CD4-positive, alpha-beta T cell treated with Interleukin-15 for 4 hours (primary cell): ENCODE measurements at regions not wholly inside any gene's neighbourhood (a gene's known extent, or its start where the extent isn't known, plus 50 kb on each side); places are given as distances from the start of the nearest gene placed in this dataset.
"Not testable (repeated sequence)": the region's sequence is repeated elsewhere in the genome, so short reads cannot be mapped to it uniquely, and the experiment has no call there.

Experiments used
- DNase-seq: peaks from one replicate; pipeline ENCODE4 v3.0.0-alpha.2; 2020; ENCODE audit warnings: low spot score

GRCh38 chr15:20267051-20267730 is 274.4 kb downstream of the GOLGA6L6 start:
- not testable (repeated sequence) for DNase-seq

DNA sequence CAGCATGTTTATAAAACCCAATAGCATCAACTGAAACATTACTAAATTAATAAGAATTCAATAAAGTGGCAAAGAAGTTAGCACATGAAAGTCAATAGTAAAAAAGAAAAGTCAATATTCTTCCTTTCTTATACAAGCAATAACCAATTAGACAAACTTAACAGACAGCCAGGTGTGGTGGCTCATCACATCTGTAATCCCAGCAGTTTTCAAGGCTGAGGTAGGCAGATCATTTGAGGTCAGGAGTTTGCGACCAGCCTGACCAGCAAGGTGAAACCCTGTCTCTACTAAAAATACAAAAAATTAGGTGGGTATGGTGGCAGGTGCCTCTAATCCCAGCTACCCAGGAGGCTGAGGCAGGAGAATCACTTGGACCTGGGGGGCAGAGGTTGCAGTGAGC is 275.9 kb downstream of the GOLGA6L6 start:
- DNase-seq = not testable (repeated sequence)

DNA sequence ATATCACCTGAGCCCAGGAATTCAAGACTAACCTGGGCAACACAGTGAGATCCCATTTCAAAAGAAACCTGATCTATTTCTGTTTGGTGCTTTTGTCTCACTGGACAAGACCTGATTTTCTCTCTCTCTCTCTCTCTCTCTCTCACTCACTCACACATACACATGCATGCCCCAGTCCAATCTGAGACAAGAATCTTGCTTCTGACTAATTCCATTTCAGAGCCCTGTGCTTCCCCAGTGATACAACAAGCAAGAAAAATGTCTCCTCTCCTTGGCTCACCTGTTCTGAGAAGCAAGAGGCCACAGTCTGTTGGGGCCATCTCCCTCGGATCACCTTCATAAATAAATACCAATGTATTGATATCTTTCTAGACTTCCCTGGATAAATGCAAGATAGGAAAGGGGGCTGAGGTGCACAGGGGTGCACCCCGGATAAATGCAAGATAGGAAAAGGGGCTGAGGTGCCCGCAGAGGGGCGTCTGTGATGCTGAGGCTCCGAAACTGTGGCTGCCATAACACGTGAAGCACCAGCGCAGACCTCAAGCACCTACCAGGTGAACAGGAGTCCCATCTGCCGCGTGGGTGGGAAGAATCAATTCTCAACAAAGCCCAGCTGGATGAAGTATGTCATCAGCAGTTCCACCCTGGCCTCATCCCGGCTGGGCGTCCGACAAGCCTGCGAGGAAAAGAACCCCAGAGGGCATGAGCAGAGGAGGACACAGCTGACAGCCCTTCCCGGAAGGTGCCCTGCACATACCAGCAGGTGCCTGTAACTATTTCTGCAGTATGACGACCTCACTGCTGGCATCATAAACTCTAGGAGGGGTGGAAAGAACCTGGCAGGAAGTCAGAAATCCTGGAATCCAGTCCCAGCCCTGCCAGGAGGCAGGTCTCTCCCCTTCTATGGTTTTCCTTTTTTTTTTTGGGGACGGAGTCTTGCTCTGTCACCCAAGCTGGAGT is 280.0 kb downstream of the GOLGA6L6 start:
- not testable (repeated sequence) for DNase-seq

- DNase-seq = not testable (repeated sequence)
Measured at GRCh38 chr15:20260650-20261049, 280.9 kb downstream of the GOLGA6L6 start.

- not testable (repeated sequence) for DNase-seq
Measured at GRCh38 chr15:20259559-20260190, 281.9 kb downstream of the GOLGA6L6 start.

- not testable (repeated sequence) for DNase-seq
Measured at GRCh38 chr15:20256394-20256793, 285.2 kb downstream of the GOLGA6L6 start.

- DNase-seq = not testable (repeated sequence)
Measured at GRCh38 chr15:20255641-20256040, 286.0 kb downstream of the GOLGA6L6 start.

DNA sequence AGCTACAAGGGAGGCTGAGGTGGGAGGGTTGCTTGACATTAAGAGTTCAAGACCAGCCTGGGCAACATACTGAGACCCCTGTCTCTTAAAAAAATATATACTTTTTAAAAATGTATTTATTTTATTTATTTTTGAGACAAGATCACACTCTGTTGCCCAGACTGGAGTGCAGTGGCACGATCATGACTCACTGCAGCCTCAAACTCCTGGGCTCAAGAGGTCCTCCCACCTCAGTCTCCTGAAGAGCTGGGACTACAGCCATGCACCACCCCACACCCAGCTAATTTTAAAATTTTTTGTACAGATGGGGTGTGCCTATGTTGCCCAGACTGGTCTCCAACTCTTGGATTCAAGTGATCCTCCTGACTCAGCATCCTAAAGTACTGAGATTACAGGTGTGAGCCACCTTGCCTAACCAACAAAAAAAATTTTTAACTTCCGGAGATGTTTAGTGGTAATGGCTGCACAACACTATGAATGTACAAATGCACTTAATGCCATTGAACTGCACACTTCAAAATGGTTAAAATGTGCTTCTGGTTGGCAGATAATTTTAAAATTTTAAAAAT is 288.5 kb downstream of the GOLGA6L6 start:
- not testable (repeated sequence) for DNase-seq

DNA sequence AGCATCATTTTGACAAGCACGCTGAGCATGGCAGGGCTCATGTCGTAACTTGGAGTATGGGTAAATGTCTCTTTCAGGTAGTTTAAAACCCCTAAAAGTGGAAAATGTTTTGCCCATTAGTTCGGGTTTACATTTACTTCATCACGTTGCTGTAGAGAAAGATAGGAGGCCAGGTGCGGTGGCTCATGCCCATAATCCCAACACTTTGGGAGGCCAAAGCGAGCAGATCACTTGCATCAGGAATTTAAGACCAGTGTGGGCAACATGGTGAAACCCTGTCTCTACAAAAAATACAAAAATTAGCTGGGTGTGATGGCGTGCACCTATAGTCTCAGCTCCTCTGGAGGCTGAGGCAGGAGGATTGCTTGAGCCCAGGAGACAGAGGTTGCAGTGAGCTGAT is 289.6 kb downstream of the GOLGA6L6 start:
- not testable (repeated sequence) for DNase-seq

GRCh38 chr15:20251214-20252005 is 290.2 kb downstream of the GOLGA6L6 start:
- not testable (repeated sequence) for DNase-seq

- not testable (repeated sequence) for DNase-seq
Measured at GRCh38 chr15:20250206-20250605, 291.4 kb downstream of the GOLGA6L6 start.

GRCh38 chr15:20249677-20249970 is 292.0 kb downstream of the GOLGA6L6 start:
- DNase-seq = not testable (repeated sequence)

GRCh38 chr15:20248434-20248833 is 293.2 kb downstream of the GOLGA6L6 start:
- DNase-seq = not testable (repeated sequence)

DNA sequence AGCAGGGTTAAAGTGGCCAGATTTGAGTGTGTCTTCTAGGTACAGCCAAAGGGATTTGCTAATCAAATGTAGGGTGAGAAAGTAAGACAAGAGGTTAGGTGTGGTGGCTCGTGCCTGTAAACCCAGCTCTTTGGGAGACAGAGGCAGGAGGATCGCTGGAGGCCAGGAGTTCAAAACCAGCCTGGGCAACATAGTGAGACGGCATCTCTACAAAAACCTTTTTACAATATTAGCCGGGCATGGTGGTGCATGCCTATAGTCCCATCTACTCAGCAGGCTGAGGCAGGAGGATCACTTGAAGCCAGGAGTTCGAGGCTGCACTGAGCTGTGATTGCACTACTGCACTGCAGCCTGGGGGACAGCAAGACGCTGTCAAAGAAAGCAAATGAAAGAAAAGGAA is 294.5 kb downstream of the GOLGA6L6 start:
- DNase-seq = not testable (repeated sequence)

GRCh38 chr15:20246624-20247023 is 295.0 kb downstream of the GOLGA6L6 start:
- not testable (repeated sequence) for DNase-seq

DNA sequence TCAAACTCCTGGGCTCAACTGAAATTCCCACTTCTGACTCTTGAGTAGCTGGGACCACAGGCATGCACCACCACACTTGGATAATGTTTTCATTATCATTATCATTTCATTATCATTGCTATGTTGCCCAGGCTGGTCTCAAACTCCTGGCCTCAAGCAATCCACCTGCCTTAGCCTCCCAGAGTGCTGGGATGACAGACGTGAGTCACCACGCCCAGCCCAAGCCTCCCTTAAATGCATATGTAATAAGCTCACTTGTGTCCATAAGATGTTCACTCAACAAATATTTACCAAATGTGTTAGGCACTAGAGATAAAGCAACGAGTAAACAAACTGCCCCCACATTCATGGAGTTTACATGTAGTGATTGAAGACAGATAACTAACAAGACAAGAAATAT is 295.7 kb downstream of the GOLGA6L6 start:
- not testable (repeated sequence) for DNase-seq

- not testable (repeated sequence) for DNase-seq
Measured at GRCh38 chr15:20244792-20245191, 296.8 kb downstream of the GOLGA6L6 start.

DNA sequence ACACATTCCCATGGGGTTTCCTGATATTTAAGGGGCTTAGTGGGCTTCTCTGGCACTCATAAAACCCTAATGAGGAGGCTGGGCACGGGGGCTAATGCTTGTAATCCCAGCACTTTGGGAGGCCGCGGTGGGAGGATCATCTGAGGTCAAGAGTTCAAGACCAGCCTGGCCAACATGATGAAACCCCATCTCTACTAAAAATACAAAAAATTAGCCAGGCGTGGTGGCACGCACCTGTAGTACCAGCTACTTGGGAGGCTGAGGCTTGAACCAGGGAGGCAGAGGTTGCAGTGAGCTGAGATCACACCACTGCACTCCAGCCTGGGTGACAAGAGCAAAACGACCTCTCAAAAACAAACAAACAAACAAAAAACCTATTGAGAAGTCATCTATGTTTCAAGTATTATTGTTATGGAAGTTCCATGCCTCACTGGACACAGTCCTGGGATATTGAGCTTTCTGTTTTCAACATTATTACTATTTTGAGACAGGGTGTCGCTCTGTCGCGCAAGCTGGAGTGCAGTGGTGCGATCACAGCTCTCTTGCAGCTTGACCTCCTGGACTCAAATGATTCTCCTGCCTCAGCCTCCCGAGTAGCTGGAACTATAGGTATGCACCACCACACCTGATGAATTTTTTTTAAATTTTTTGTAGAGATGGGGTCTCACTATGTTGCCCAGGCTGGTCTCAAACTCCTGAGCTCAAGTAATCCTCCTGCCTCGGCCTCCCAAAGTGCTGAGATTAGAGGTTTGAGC is 297.9 kb downstream of the GOLGA6L6 start:
- DNase-seq = not testable (repeated sequence)

GRCh38 chr15:20240366-20240917 is 301.2 kb downstream of the GOLGA6L6 start:
- DNase-seq = not testable (repeated sequence)

DNA sequence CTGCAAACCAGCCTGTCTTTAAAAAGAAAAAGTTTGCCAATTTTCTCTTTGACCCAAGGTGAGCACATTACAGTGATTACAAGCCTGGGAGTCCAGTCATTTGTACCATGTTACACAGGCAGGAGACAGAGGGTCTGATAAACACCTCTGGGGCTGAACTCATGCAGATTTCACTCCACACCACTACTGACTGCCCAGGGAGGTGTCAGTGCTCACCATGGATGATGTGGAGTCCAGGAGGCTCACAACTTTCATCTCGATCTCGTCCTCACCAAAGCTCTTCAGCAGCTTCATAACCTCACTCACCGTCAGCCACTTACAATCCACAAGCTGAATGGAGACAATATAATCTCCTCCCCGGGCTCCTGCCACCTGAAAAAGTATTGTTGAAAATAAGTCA is 302.4 kb downstream of the GOLGA6L6 start:
- not testable (repeated sequence) for DNase-seq
